RWPE2 (cell line): ENCODE measurements at regions not wholly inside any gene's neighbourhood (a gene's known extent, or its start where the extent isn't known, plus 50 kb on each side); places are given as distances from the start of the nearest gene placed in this dataset.

Experiments
- ATAC-seq: fragments of 200-7000 bp; cut with Tn5 transposase; 3 replicates; pipeline ENCODE4 v1.9.1; 2021; ENCODE audit warnings: low read depth
- DNase-seq: peaks from one replicate; pipeline ENCODE4 v3.0.0-alpha.2; 2020; ENCODE audit warnings: low spot score
- H3K27ac ChIP-seq: fragments of 450-650 bp; 2 replicates; pipeline ENCODE4 v1.5.1; 2017; ENCODE audit warnings: mild to moderate bottlenecking; ENCODE audit not compliant: poor library complexity, severe bottlenecking
- H3K27me3 ChIP-seq: fragments of 250-450 bp; sonication (Bioruptor Pico); 2 replicates; pipeline ENCODE4 v1.5.1; 2021; ENCODE audit warnings: mild to moderate bottlenecking, moderate library complexity; ENCODE audit not compliant: insufficient read depth, poor library complexity, severe bottlenecking
- H3K36me3 ChIP-seq: fragments of 250-450 bp; sonication (Bioruptor Pico); 2 replicates; pipeline ENCODE4 v1.5.1; 2020; ENCODE audit warnings: low read depth, mild to moderate bottlenecking, moderate library complexity
- H3K4me1 ChIP-seq: fragments of 250-450 bp; sonication (Bioruptor Pico); 2 replicates; pipeline ENCODE4 v1.5.1; 2021; ENCODE audit warnings: mild to moderate bottlenecking, moderate library complexity; ENCODE audit not compliant: insufficient read depth, poor library complexity, severe bottlenecking
- H3K4me3 ChIP-seq: fragments of 250-450 bp; sonication (Bioruptor Pico); 2 replicates; pipeline ENCODE4 v1.5.1; 2021; ENCODE audit warnings: mild to moderate bottlenecking, moderate library complexity; ENCODE audit not compliant: severe bottlenecking
- H3K9me3 ChIP-seq: fragments of 250-450 bp; sonication (Bioruptor Pico); 2 replicates; pipeline ENCODE4 v1.5.1; 2021; ENCODE audit warnings: mild to moderate bottlenecking, moderate library complexity; ENCODE audit not compliant: severe bottlenecking
- CTCF ChIP-seq: fragments of 450-650 bp; IDR thresholded peaks from one replicate; pipeline ENCODE4 v1.5.1; 2017; ENCODE audit warnings: mild to moderate bottlenecking, moderate library complexity; ENCODE audit not compliant: poor library complexity, severe bottlenecking

GRCh38 chr2:225867071-225867470, 467.6 kb downstream of the NYAP2 start:
- H3K27ac ChIP-seq, result no peak overlapping the region
- no peak for ATAC-seq
- no peak for TF ChIP-seq CTCF
- H3K9me3 ChIP-seq, result no peaks in the 10 kb centered on the region
- no peaks in the 10 kb centered on the region for H3K36me3 ChIP-seq
- DNase-seq, result no peak
- H3K4me1 ChIP-seq, result no peaks in the 10 kb centered on the region
- no peak overlapping the region for H3K4me3 ChIP-seq
- H3K27me3 ChIP-seq, result no peaks in the 10 kb centered on the region

GRCh38 chr2:225865468-225865867, 466.0 kb downstream of the NYAP2 start:
- Histone ChIP-seq H3K27me3 (no peaks in the 10 kb centered on the region), H3K36me3 (no peaks in the 10 kb centered on the region), H3K27ac (no peak overlapping the region), H3K9me3 (no peaks in the 10 kb centered on the region), H3K4me3 (no peak overlapping the region), H3K4me1 (no peaks in the 10 kb centered on the region)
- TF ChIP-seq CTCF, result no peak
- ATAC-seq (no peak), DNase-seq (no peak)

GRCh38 chr2:225864394-225864793, 464.9 kb downstream of the NYAP2 start:
- no peak for DNase-seq
- Histone ChIP-seq H3K27me3 (no peaks in the 10 kb centered on the region), H3K27ac (no peak overlapping the region), H3K4me1 (no peaks in the 10 kb centered on the region), H3K4me3 (no peak overlapping the region), H3K36me3 (no peaks in the 10 kb centered on the region), H3K9me3 (no peaks in the 10 kb centered on the region)
- ATAC-seq, result no peak
- TF ChIP-seq CTCF, result no peak

GRCh38 chr2:225842939-225843338, 443.4 kb downstream of the NYAP2 start:
- DNase-seq (no peak), ATAC-seq (no peak)
- Histone ChIP-seq H3K36me3 (no peaks in the 10 kb centered on the region), H3K27ac (no peak overlapping the region), H3K9me3 (no peaks in the 10 kb centered on the region), H3K27me3 (no peaks in the 10 kb centered on the region), H3K4me1 (no peaks in the 10 kb centered on the region), H3K4me3 (no peak overlapping the region)
- no peak for TF ChIP-seq CTCF

- DNase-seq (no peak), ATAC-seq (no peak)
- TF ChIP-seq CTCF, result no peak
- Histone ChIP-seq H3K4me3 (no peak overlapping the region), H3K9me3 (no peaks in the 10 kb centered on the region), H3K27me3 (no peaks in the 10 kb centered on the region), H3K36me3 (no peaks in the 10 kb centered on the region), H3K27ac (no peak overlapping the region), H3K4me1 (no peaks in the 10 kb centered on the region)
Observed at GRCh38 chr2:225841314-225841713, 441.8 kb downstream of the NYAP2 start.
